ENCODE measurements at regions not wholly inside any gene's neighbourhood (a gene's known extent, or its start where the extent isn't known, plus 50 kb on each side); places are given as distances from the start of the nearest gene placed in this dataset.
A peak's percentile ranks its signal among the peaks of the same experiment; 100 is the strongest.

GRCh38 chr3:72101494-72101893 is 316.5 kb upstream of the PROK2 start:
- 100% methylated on average over 1 of the region's 6 CpGs for WGBS (ENCODE audit: extremely low coverage, insufficient read length, low lambda C conversion rate)
- Histone ChIP-seq H4K5ac (ENCODE audit: insufficient read length, low read depth, low read length) (no peak overlapping the region), H3K4me2 (ENCODE audit: insufficient read depth, insufficient read length, low read length) (no peak overlapping the region), H3K9ac (ENCODE audit: extremely low read depth, insufficient read length, low read length) (no peak overlapping the region), H2BK120ac (ENCODE audit: low read depth, low read length, poor library complexity, severe bottlenecking) (no peak overlapping the region), H3K27ac (ENCODE audit: insufficient read length, low read depth, low read length) (no peak overlapping the region), H3K23me2 (ENCODE audit: insufficient read length, low read depth, low read length, poor library complexity, severe bottlenecking) (peaks cover 11% of the 10 kb centered on the region), H3K79me2 (ENCODE audit: insufficient read depth, low read length) (no peaks in the 10 kb centered on the region), H3K79me1 (ENCODE audit: insufficient read depth, low read depth, low read length, poor library complexity, severe bottlenecking) (no peaks in the 10 kb centered on the region), H3K56ac (ENCODE audit: insufficient read length, low read depth, low read length) (no peak overlapping the region), H3K18ac (ENCODE audit: insufficient read length, low read depth, low read length) (no peak overlapping the region), H3K27me3 (ENCODE audit: insufficient read depth, low read length) (no peaks in the 10 kb centered on the region; the same call in 1 of the 2 replicates), H2AK5ac (ENCODE audit: insufficient read length, low read length) (no peak overlapping the region), H3K23ac (ENCODE audit: insufficient read length, low read depth, low read length) (no peak overlapping the region), H4K20me1 (ENCODE audit: control insufficient read depth, insufficient read depth, insufficient read length) (no peaks in the 10 kb centered on the region), H2BK5ac (ENCODE audit: insufficient read length, low read length) (no peak overlapping the region), H2BK12ac (ENCODE audit: insufficient read length, low read depth, low read length) (no peak overlapping the region), H4K8ac (replicated peaks; ENCODE audit: insufficient read length, low read depth, low read length) (no peak overlapping the region), H4K91ac (ENCODE audit: insufficient read length, low read depth, low read length) (no peak overlapping the region), H3K4me1 (ENCODE audit: insufficient read depth, low read length) (no peaks in the 10 kb centered on the region; the same call in 1 of the 2 replicates), H2BK15ac (ENCODE audit: low read depth, low read length) (no peak overlapping the region), H2BK20ac (ENCODE audit: low read depth, low read length, poor library complexity, severe bottlenecking) (no peak overlapping the region), H3K14ac (ENCODE audit: insufficient read depth, low read length) (no peak overlapping the region), H3K4ac (ENCODE audit: low read depth, low read length) (no peak overlapping the region), H2AFZ (ENCODE audit: low read length) (no peak overlapping the region), H3T11ph (ENCODE audit: low read length) (no peak overlapping the region), H3K9me3 (ENCODE audit: control insufficient read depth, low read depth, low read length) (no peaks in the 10 kb centered on the region)
- no peak for DNase-seq
- peaks cover 55% of the 10 kb centered on the region for H3K27me3 Mint-ChIP-seq (ENCODE audit: low read depth)
- H3K4me1 Mint-ChIP-seq: peaks cover 15 to 16% of the 10 kb centered on the region in 2 experiments
- H3K27ac Mint-ChIP-seq: no peak overlapping the region
- no peak for TF ChIP-seq CTCF (conservative IDR thresholded peaks at IDR 0.05)
- peaks cover 0 to 2% (median 0%) of the 10 kb centered on the region in 3 experiments; a peak in 2 of 7 replicates for H3K36me3 Mint-ChIP-seq (ENCODE audit: insufficient read depth in 1 of 3, low read depth in 3 of 3)
- H3K9me3 Mint-ChIP-seq: no peaks in the 10 kb centered on the region
- peak overlapping the region in 1 of 2 experiments; percentile 17; a peak in 1 of 5 replicates for H3K4me3 Mint-ChIP-seq

Measured in H9 (cell line).